Activated CD4-positive, alpha-beta T cell treated with anti-CD3 and anti-CD28 coated beads, Interleukin-2, amount 50 U/mL, for 16 hours (primary cell): ENCODE measurements at regions not wholly inside any gene's neighbourhood (a gene's known extent, or its start where the extent isn't known, plus 50 kb on each side); places are given as distances from the start of the nearest gene placed in this dataset.
"Not testable (repeated sequence)": the region's sequence is repeated elsewhere in the genome, so short reads cannot be mapped to it uniquely, and the experiment has no call there.

ENCODE experiments used
- DNase-seq: peaks from one replicate; pipeline ENCODE4 v3.0.0-alpha.2; 2020

DNA sequence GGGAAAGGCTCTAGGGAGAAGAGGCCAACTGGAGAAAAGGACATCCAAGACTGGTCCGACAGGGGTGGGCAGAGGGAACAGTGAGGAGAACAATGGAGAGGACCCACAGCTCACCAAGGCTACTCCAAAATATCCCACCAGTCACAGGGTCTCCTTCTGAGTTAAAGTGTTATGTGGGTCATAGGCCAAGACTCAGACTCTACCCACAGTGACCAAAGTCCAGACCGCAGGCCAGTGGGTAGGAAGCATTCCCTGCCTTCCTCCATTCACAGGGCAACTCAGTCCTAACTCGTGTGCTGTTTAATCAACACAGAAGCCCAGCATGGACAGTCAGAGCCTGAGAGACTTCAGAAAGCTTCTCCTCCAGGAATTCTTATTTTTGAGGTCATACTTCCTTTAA lies 260.6 kb downstream of the SMAD2 start:
- DNase-seq: no peak

DNA sequence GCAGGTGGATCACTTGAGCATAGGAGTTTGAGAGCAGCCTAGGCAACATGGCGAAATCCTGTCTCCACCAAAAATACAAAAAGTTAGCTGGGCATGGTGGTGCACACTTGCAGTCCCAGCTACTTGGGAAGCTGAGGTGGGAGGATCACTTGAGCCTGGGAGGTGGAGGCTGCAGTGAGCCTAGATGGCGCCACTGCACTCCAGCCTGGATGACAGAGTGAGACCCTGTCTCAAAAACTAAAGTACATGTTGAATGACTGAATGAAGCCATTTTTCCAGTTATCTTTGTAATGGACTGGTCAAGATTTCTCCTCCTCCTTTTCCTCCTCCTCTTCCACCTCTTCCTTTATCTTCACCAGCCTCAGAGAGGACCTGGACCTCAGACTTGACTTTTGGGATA lies 272.0 kb downstream of the SMAD2 start:
- DNase-seq: no peak

DNA sequence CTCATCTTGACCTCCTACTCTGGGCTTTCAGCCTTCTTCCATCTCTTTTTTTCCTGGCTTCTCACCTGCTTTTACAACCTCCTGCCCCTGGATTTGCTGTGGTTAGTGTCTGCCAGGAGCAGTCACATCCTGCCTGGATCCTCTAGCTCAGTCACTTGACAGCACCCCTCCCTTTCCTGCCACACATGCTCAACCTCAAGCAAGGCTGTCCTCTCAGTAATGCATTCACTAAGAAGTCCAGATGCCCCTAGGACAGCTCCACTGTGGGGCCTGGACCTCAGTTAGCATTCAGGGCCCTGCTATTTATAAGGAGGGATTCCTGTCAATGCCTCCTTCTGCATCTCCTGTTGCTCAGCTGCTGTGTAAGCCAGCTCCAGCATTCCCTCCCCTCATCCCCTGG lies 275.5 kb downstream of the SMAD2 start:
- no peak for DNase-seq

DNA sequence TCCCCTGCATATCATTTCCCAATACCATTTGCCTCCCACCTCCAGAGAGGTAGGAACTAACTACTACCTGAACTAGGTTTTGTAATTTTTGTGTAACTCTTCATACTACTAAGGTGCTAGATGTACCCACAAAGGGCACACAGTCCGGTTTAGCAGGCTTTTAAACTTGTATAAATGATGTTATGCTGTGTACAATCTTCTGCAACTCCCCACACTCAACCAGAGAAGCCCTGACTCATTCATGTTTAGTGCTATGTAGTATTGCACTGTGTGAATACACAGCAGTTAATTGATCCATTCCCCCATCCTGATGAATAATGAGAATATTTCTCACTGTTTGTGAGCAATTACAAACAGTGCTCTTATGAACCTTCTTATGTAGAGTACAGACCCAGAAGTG lies 285.6 kb downstream of the SMAD2 start:
- no peak for DNase-seq

DNA sequence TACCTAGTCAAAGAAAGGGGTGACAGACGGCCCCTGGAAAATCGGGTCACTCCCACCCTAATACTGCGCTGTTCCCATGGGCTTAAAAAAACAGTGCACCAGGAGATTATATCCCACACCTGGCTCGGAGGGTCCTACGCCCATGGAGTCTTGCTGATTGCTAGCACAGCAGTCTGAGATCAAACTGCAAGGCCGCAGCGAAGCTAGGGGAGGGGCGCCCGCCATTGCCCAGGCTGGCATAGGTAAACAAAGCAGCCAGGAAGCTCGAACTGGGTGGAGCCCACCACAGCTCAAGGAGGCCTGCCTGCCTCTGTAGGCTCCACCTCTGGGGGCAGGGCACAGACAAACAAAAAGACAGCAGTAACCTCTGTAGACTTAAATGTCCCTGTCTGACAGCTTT lies 292.9 kb downstream of the SMAD2 start:
- not testable (repeated sequence) for DNase-seq

DNA sequence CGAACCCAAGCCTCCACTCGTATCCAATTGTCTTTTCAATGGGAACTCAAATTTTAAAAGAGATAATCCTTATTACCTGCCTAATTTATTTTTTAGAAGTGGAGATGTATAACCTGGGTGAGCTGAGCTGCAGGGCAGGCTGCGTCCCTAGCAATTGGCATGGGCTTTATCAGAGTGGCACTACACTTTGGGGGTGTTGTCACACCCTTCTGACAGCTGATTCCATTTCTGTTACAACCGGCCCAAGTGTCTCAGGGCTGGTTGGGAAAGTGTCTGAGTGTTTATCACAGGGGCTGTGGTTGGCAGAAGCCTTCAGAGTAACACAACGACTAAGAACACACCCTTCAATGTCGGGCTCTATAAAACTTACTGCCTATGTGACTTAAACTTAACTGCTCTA lies 295.0 kb downstream of the SMAD2 start:
- no peak for DNase-seq

DNA sequence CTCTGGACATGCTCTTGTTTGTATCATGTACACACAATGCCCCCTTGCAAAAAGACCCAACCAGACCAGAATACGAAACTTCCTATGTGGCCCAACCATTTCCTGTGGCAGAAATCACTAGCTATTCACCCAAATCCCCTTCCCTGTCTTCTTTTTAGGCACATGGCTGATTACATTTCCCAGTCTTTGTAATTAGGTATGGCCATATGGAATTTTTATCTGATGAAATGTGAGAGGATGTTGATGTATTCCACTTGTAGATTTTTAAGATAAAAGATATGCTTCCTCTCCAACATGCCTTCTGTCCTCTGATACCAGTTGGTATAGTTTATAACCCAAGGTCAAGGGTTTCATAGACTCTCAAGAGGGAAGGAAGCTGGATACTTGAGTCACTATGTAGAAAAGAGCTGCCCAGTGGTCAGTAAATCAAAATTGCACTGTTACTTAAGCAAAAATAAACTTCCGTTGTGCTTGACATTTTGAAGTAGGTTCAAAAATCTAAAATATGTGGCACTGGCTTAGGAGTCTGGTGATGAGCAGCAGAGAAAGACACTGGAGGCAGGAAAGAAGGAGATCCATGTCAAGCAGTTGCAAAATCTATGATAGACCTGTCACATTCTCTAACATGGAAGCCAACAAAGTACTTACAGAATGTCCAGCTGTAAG lies 297.4 kb downstream of the SMAD2 start:
- no peak for DNase-seq

DNA sequence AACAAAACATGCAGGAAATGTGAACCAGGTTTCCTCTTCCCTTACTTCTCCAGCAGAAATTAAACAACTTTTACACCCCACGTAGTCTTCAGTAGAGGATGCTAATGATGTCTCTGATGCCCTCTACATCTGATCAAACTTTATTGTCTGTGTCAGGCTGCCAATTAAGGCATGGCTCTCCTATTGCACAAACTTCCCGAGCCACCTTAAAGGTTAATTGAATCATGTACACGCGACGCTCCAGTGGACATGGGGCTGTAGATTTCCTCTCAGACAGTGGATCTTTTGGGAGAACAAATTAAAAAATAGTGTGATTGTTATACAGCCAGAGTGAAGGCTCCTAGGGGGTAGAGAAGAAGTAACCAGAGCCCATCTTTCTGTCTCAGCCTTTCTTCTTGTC lies 301.6 kb downstream of the SMAD2 start:
- no peak for DNase-seq

DNA sequence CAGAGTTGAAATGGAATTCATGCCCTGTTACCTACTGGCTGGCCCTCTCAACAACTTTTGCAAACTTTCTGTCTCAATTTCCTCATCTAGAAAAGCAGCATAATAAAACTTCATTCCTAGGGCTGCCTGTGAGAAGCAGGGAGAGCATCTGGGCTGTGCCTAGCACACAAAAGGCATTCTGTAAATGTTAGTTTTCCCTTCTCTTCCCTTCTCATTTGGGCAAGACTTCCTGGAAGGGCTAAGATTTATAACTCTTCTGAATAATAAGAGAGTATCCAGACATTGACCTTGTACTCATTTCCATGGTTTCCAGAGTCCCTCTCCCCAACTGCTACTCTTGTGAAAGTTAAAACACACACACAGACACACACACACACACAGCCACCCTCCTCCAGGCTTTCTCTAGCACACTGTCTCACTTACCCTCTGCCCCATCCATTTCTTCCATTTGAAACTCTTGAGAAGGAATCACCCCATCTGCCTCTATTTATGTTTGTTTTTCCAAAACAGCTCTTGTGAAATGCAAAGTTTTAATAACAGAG lies 302.1 kb downstream of the SMAD2 start:
- no peak for DNase-seq

DNA sequence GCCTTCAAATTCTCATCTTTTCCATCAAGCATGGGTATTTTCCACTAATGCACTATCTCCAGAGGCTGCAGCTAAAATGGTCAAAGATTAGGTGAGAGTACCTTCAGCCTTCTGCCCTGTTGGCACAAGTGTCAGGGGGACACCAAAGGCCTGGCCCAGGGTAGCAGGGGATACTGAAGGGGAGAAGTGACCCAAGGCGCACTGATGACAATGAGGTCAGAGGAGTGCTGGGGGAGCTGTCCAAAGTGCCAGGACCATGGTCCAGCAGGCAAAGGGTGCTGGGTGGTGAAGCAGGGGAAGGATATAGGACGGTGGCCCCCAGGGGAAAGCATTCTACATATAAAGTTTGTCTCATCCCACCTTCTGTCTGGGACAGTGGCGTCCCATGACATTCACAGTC lies 303.4 kb downstream of the SMAD2 start:
- DNase-seq: no peak

DNA sequence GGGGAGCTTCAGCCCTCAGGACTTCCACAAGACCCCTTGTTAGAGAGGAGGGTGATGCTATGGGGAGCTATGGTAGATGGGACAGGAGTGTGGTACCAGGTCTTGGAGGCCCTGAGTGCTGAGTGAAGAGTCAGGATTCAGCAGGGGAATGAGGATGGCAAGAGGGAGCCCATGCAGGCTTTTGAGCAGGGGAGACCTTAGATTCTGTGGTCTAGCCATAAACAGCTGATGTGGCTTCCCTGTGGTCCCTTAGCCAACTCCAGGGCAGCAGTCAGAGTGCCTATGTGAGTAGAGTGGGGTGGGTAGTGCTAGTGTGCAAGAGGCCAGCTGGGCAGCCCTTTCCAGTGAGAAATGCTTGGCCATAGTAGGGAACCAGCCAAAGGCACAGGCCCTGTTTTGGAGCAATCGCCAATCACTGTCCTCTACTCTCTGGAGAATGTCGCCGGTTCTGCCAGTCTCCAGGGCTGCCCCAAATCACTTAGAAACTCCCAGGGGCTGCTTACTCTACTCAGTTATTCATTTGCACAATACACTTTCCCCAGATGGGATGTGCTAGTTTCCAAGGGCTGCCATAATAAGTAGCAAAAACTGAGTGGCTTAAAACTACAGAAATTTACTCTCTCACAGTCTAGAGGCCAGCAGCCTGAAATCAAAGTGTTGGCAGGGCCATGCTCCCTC lies 310.5 kb downstream of the SMAD2 start:
- no peak for DNase-seq

DNA sequence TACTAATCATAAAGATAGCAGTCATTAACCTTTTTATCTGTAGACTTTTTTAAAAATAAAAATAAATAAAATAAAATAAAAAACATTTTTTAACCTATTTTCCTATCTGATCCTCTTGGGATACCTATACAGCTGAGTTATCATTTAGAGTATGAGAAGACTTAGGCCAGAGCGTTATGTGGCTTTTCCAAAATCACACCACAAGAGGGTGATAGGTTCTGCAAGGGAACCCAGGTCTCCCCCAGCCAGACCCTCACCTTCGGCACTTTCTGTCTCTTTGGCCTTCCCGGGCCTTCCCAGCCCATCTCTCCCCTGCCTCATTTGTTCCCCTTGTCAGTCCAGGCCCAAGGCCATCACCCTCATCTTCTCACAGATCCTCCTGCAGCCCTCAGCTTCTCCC lies 311.7 kb downstream of the SMAD2 start:
- no peak for DNase-seq

DNA sequence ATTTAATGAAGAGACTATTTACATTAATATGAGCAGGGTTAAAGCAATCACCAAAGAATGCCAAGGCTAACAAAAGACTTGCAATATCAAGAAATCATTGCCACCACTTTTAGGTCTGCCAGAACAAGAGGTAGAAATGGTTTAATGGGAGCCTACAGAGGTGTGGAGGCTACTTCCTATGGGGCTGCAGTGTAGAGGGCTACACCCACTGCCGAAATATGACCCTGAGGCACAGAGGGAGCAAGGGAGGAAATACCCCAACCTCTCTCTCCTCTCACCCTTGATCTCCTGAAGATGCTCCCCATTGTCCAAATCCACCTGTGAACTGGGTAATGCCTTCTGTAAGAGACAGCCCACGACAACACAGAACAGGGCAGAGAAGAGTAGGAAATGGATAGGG lies 315.4 kb downstream of the SMAD2 start:
- DNase-seq: no peak

DNA sequence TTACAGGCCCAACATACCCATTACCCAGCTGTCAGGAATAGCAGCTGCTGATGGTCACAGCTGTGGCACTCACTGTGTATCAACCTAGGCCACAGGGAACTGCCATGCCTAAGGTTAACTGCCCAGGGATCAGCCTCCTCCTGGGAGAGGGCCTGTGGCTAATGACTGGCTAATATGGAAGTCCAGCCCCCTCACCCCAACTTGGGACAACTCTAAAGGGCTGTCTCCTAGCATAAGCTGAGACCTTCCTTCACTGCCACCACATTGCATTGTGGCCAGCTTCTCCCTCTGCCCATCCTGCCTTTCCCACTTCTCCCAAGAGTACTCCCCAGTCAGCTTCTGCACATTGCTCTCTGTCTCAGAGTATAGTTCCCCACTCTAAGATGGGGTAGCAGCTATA lies 316.5 kb downstream of the SMAD2 start:
- no peak for DNase-seq

DNA sequence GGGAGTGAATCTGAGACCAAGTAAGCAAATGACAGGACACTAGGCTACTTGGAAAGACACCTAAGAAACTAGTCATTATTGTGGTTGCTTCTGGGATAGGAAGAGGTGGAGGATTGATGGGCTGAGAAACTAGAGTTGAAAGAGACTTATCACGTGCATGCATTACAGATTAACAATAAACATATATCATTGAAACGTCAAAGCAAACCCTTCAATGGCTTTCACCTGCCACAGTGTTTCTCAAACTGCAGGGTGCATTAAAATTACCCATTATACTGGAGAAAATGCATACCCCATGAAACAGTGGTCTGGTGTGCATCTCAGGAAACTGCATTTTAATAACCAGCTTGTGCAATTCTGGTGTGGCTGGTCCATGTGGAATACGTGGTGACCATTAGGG lies 318.8 kb downstream of the SMAD2 start:
- no peak for DNase-seq

DNA sequence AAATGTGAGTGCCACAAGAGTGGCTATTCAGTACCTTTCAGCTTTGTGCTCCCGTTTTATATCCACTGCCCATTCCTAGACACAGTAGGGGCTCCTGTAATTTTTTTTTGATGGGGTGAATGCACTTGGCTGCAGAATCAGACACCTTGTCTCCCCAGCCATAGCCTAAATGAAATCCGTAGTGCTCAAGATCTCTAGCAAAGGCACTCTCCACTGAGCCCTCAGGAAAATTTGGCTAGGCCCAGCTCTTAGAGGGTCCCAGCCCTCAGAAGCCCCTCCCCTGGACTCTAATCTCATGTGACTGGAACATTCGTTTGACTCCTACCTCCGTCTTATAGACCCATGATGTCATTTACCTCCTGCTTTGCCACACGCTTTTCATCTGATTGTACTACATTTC lies 323.9 kb downstream of the SMAD2 start:
- DNase-seq: no peak

DNA sequence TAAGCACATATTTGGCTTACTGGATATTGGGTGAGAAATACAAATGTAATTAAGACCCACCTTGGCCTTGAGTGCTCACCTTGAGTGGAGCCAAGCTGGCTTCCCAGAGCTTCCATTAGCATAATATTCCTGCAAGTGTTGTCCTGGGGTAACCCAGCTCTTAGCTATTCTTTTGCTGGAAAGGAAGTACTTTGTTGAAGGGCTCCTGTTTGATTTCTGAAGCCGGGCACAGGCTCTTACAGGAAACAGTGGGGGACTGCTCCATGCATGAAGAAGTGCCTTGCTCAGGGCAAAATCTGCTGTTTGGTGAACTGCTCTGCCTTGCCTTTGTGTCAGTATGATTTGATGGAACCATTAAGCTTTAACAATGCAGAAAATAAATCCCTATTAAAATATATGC lies 325.4 kb downstream of the SMAD2 start:
- DNase-seq: no peak

DNA sequence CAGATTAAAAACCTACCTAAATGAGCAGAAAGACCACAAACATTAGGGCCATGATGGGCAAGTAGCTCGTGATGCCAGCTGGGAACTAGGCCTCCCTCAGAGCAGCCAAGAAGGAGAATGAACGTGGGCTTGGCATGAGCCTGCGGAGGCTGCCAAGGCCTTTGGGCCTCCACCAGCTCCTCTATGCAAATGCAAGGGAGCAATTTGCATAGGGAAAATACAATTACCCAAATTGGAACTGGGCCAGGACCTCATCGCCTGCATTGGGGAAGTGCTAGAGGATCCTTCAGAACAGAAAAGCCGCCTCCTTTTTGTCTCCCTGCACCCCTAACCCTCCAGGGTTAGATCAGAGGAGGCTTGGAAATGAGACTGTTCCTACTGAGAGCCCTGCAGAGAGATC lies 326.4 kb downstream of the SMAD2 start:
- no peak for DNase-seq

DNA sequence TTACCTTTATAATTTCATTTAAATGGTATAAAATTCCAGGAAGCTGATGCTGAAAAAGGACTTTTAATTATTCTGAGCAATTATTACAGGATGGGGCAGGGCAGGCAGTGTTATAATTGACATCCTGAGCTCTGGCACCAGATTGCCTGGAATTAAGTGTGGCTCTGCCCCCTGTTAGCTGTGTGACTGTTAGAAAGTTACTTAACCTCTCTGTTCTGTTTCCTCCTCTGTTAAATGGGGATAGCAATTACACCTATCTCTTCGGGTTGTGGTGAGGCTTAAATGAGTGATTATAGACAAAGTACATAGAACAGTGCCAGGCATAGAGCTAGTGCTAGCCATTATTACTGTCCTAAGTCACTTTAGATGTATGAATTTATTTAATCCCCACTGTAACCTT lies 327.3 kb downstream of the SMAD2 start:
- no peak for DNase-seq

DNA sequence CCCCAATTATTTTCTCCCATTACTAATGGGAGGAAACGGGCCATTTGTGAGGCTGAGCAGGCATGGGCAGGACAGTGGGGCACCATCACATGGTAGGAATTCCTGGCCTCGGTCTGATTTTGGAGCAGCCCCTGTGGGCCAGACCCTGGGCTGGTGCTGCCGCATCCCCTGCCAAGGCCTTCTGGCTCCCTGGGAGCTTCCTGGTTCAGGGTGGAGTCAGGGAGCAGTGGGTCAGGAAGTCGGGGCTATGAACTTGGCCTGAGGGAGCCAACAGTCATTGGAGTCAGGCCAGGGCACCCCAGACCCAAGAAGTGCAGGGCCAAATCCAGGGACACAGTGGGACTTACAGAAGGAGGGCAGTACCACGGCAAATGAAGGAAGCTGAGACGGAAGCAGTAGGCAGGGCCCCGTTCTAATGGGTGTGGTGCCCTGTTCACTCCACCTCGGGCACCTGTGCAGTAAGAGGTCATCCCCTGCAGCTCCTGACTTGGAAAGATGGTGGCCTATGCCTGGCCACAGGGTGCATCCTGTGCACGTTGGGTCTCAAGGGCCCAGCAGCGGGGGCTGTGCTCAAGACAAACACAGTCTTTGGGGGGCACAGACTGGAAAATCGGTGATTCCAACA lies 328.1 kb downstream of the SMAD2 start:
- no peak for DNase-seq

DNA sequence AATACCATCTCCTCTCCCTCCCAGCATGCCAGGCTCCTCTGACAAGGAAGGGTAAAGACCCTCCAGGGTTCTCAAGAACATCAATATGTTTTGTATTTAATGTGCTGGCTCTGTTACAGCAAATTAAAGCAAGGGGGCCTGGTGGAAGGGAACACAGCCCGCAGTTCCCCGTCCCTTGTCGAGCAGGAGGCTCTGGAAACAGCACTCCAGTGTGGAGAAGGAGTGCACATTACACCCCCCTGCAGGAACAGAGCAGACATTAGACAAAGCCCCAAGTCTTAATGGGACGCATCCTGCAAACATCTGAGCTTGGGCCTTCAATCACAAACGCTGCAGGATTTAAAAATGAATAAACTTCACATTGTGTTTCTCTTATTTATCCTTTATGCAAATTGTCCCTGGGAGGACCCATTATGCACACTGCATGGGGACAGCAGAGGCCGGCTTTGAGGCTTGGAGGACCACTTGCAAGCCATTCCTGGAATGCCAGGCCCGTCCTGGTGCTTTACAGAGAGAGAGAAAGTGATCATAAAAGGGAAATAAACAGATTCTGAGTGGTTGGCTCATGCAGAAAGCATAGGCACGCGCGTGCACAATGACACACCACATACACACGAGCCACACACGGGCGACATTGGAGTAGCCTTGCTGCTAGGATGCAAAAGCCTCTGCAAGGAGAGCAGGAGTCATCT lies 328.7 kb downstream of the SMAD2 start:
- DNase-seq: no peak

DNA sequence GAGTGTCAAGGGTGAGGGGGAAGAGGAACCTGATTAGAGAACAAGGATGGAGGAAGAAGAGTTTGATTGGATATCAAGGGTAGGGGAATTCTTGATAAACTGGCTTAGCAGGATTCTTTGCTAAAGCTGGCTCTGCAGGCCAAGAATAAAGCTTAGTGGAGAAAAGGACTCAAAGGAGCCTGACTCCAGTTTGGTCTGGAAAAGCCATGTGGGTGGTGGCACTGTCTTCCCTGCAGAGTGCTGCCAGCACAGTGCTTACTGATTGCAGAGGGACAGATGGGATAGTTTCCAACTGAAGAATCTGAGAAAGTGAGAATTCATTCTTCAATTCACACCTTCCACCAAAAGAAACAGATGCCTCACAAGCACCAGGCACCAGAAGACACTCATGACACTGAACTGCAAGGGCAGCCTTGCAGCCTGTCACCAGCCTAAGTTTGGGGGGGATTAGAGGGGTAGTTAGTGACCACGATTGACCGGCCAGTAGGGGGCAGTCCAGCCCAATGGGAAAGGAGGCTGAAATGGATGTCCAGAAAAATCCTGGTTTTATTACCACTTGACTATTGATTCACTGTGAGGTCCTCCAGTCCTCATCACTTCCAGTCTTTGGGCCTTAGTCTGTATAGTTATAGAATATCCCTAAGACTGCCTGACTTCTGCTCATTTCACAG lies 334.5 kb downstream of the SMAD2 start:
- peak; percentile 8 for DNase-seq

DNA sequence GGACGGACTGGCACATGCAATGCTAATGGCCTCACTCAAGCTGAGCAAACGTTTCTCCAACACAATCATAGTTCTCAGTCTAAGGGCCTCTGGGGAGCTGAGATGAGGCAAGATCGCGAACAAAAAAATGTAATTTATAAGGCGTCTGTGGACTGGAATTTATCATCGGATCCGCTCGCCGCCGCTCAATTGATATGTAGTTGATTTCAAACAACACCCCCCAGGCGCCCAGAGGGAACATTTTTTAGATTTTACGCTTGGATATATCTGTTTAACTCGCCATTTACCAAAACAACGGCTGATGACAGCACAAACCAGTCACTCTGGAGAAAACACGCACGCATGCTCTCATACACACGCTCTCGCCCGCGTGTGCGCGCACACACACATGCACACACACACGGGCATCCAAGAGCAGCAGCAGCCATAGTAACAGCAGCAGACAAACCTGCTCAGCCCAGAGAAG lies 335.8 kb downstream of the SMAD2 start:
- DNase-seq: no peak
